ENCODE measurements at regions not wholly inside any gene's neighbourhood (a gene's known extent, or its start where the extent isn't known, plus 50 kb on each side); places are given as distances from the start of the nearest gene placed in this dataset.
"Not testable (repeated sequence)": the region's sequence is repeated elsewhere in the genome, so short reads cannot be mapped to it uniquely, and the experiment has no call there.

DNA sequence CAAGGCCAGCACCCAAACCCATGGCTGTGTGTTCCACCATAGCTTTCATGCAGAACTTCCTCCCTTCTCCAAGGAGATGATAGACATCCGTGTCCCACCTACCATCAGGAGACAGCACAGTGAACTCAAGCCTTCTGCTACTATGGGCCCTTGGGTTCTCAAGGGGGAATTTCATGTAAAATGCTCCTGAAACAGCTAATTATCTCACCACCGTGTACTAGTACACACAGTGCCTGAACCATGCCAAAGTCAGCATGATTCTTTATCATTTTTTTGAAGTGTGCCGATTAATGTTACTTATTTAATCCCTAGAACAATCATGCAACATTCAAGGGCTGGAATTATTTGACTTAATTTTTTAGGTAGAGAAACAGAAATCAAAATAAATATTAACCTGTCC, 53.9 kb upstream of the FCGR1A start:
- TF ChIP-seq, protein P1, sequence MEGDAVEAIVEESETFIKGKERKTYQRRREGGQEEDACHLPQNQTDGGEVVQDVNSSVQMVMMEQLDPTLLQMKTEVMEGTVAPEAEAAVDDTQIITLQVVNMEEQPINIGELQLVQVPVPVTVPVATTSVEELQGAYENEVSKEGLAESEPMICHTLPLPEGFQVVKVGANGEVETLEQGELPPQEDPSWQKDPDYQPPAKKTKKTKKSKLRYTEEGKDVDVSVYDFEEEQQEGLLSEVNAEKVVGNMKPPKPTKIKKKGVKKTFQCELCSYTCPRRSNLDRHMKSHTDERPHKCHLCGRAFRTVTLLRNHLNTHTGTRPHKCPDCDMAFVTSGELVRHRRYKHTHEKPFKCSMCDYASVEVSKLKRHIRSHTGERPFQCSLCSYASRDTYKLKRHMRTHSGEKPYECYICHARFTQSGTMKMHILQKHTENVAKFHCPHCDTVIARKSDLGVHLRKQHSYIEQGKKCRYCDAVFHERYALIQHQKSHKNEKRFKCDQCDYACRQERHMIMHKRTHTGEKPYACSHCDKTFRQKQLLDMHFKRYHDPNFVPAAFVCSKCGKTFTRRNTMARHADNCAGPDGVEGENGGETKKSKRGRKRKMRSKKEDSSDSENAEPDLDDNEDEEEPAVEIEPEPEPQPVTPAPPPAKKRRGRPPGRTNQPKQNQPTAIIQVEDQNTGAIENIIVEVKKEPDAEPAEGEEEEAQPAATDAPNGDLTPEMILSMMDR (IDR thresholded peaks at IDR 0.05), result not testable (repeated sequence)
- TF ChIP-seq POLR2AphosphoS5 (IDR thresholded peaks at IDR 0.05; ENCODE audit: low read depth, low read length); SIN3A (IDR thresholded peaks at IDR 0.05; ENCODE audit: borderline replicate concordance, insufficient read depth, low read depth, low read length): not testable (repeated sequence)
- TF ChIP-seq, protein P2, sequence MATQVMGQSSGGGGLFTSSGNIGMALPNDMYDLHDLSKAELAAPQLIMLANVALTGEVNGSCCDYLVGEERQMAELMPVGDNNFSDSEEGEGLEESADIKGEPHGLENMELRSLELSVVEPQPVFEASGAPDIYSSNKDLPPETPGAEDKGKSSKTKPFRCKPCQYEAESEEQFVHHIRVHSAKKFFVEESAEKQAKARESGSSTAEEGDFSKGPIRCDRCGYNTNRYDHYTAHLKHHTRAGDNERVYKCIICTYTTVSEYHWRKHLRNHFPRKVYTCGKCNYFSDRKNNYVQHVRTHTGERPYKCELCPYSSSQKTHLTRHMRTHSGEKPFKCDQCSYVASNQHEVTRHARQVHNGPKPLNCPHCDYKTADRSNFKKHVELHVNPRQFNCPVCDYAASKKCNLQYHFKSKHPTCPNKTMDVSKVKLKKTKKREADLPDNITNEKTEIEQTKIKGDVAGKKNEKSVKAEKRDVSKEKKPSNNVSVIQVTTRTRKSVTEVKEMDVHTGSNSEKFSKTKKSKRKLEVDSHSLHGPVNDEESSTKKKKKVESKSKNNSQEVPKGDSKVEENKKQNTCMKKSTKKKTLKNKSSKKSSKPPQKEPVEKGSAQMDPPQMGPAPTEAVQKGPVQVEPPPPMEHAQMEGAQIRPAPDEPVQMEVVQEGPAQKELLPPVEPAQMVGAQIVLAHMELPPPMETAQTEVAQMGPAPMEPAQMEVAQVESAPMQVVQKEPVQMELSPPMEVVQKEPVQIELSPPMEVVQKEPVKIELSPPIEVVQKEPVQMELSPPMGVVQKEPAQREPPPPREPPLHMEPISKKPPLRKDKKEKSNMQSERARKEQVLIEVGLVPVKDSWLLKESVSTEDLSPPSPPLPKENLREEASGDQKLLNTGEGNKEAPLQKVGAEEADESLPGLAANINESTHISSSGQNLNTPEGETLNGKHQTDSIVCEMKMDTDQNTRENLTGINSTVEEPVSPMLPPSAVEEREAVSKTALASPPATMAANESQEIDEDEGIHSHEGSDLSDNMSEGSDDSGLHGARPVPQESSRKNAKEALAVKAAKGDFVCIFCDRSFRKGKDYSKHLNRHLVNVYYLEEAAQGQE (IDR thresholded peaks at IDR 0.05; ENCODE audit: insufficient read depth in 1 of 2, low read depth in 2 of 2, low read length in 1 of 2), result not testable (repeated sequence)

Data from Panc1 (cell line).